Mammary epithelial cell (primary cell): ENCODE measurements at regions not wholly inside any gene's neighbourhood (a gene's known extent, or its start where the extent isn't known, plus 50 kb on each side); places are given as distances from the start of the nearest gene placed in this dataset.

Source experiments
- EZH2 ChIP-seq: IDR thresholded peaks from 2 replicates; pipeline ENCODE4 v1.6.1; 2012; ENCODE audit warnings: low read length, inconsistent platforms, borderline replicate concordance
- TF ChIP-seq, protein P1 (sequence below), 2 donors: IDR thresholded peaks in 1 of 2; conservative IDR thresholded peaks in 1 of 2; 2 replicates each; pipeline ENCODE4 v1.5.1; 2011 to 2012; ENCODE audit warnings: inconsistent platforms in 2 of 2, low read length in 2 of 2, mild to moderate bottlenecking in 2 of 2, control low read depth in 1 of 2, low read depth in 1 of 2; ENCODE audit not compliant: insufficient read depth in 1 of 2; ENCODE audit errors: extremely low read depth in 1 of 2

DNA sequence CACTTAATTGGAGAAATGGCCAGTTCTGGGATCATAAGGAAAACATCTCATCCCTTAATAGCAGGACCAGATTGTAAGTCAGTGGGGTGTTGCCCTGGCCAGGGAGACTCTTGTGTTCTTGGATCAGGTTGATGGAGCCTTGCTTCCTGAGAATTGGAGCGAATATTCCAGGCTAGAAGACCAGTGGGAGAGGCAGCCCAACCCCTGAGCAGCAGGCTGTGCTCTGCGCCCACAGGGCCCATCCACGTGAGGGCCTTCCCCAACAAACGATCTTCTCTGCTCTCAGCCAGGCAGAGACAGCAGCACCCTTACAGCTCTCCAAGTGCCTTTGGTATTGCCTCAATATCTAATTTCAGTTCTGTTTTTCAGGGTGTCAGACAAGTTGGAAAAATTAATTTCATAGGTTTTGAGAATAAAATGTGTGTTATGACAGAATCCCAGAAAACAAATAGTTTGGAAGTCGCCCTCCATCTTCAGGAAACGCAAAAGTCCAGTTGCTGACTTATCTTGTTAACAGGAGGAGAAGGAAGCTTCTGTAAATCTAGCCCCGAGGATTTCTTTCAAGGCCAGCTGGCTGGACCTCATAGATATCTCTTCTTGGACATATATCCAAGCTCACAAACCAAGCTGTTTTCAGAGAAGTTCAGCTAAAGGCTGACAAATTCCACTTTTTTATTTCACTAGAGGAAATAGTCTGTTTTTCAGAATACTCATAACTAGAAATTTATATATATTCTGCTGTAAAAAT is 105.5 kb downstream of the COPS8 start:
- TF ChIP-seq, protein P1, sequence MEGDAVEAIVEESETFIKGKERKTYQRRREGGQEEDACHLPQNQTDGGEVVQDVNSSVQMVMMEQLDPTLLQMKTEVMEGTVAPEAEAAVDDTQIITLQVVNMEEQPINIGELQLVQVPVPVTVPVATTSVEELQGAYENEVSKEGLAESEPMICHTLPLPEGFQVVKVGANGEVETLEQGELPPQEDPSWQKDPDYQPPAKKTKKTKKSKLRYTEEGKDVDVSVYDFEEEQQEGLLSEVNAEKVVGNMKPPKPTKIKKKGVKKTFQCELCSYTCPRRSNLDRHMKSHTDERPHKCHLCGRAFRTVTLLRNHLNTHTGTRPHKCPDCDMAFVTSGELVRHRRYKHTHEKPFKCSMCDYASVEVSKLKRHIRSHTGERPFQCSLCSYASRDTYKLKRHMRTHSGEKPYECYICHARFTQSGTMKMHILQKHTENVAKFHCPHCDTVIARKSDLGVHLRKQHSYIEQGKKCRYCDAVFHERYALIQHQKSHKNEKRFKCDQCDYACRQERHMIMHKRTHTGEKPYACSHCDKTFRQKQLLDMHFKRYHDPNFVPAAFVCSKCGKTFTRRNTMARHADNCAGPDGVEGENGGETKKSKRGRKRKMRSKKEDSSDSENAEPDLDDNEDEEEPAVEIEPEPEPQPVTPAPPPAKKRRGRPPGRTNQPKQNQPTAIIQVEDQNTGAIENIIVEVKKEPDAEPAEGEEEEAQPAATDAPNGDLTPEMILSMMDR (conservative IDR thresholded peaks at IDR 0.05 in 1 of 2, IDR thresholded peaks at IDR 0.05 in 1 of 2; ENCODE audit: extremely low read depth in 1 of 2, insufficient read depth in 1 of 2, low read depth in 1 of 2, low read length in 2 of 2) = no peak
- TF ChIP-seq EZH2 = no peak
